ENCODE measurements at regions not wholly inside any gene's neighbourhood (a gene's known extent, or its start where the extent isn't known, plus 50 kb on each side); places are given as distances from the start of the nearest gene placed in this dataset.
"Not testable (repeated sequence)": the region's sequence is repeated elsewhere in the genome, so short reads cannot be mapped to it uniquely, and the experiment has no call there.

DNA sequence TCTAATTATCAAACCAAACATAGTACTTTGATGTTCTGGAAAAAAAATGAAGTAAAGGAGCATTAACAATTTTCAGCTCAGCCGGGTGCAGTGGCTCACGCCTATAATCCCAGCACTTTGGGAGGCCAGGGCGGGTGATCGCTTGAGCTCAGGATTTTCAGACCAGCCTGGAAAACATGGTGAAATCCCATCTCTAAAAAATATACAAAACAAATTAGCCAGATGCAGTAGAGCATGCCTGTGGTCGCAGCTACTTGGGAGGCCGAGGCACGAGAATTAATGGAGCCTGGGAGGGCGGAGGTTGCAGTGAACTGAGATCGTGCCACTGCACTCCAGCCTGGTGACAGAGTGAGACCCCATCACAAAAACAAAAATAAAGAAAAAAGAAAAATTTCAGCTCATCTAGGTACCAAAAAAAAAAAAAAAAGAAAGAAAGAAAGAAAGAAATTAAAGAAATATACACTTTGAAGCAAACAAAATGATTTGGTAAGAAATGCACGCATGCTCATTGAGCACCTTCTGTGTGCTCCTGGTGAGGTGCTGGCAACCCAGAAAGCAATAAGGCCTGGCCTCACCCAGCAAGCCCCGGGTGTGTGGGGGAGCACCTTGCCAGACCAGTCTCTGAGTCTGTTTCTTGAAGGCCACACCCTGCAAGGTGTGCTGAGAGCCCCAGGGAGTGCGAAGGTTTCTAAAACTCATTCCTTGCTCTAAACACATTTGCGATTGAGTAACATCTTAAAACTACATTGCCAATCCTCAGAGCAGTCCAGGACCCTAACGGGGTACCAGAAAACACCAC lies 133.5 kb downstream of the TFCP2L1 start:
- DNase-seq, result no peak

DNA sequence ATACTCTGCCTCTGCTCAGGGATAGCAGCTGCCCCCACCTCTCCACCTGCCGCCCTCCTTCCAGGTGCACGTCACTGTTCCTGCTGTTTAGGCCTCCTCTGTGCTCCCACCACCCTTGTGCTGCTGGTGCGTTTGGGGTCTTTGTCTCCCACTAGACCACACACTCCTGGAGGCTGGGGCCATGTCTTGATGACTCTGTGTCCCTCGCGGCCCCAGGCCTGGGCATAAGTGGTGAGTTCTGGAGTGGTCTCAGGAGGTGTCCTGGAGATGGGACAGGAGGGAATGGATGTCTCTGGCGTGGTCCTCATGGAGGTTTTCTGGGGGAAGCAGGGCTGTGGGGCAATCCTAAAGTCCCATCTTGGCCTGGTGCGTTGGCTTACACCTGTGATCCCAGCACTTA lies 132.1 kb downstream of the TFCP2L1 start:
- DNase-seq, result no peak

DNA sequence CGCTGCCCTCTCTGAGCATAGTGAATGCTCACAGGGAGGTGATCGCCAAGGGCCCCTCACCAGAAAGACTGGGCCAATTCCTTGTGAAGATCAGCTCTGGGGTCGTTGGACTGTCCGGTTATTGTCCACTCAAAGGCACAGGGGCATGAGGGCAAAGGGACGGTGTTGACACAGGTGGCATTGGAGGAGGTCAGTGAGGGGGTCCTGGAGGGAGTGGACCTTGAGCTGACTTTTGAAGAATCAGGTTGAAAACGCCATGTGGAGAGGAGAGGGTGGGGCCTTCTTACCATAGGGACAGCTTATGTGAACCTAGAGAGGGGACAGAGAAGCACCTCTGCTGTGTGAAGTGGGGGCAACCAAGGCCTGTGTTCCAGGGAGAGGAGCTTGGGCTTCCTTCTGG lies 131.5 kb downstream of the TFCP2L1 start:
- no peak for DNase-seq

DNA sequence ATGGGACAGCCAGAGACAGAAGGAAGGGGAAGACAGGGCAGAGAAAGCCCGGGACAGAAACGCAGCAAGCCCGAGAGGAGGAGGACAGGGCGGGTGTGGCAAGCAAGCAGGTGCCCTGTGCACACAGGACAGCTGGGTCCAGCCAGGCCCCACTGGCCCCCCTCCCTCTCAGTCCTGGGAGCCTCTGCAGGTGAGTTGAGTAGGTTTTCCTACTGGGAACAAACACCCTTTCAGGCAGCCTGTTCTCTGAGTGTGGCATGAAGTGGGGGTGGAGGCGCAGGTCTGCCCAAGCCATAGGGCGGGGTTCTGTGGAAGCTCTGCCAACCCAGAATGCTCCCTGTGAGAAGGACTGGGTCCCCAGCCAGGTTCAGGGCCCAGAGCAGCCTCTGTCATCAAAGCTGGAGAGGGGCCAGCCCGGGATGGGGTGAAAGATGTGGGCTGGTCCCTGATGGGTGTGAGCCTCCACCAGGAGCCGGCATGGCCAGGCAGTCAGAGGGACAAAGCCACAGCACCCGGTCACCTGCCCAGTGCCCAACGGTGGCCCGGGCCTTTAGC lies 129.4 kb downstream of the TFCP2L1 start:
- DNase-seq, result no peak

DNA sequence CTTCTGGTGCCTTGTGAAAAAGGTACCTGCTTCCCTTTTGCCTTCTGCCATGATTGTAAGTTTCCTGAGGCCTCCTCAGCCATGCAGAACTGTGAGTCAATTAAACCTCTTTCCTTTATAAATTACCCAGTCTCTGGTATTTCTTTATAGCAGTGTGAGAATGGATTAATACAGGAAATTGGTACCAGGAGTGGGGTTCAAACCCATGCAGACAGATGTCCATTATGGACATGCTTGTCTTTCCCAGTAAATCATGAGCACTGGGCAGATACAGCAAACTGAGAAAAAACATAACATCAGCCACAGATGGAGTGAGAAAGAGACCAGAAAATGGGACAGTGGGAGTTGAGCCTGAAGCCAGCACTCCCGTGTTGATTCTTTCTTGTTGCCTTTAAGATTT lies 127.5 kb downstream of the TFCP2L1 start:
- DNase-seq, result not testable (repeated sequence)

DNA sequence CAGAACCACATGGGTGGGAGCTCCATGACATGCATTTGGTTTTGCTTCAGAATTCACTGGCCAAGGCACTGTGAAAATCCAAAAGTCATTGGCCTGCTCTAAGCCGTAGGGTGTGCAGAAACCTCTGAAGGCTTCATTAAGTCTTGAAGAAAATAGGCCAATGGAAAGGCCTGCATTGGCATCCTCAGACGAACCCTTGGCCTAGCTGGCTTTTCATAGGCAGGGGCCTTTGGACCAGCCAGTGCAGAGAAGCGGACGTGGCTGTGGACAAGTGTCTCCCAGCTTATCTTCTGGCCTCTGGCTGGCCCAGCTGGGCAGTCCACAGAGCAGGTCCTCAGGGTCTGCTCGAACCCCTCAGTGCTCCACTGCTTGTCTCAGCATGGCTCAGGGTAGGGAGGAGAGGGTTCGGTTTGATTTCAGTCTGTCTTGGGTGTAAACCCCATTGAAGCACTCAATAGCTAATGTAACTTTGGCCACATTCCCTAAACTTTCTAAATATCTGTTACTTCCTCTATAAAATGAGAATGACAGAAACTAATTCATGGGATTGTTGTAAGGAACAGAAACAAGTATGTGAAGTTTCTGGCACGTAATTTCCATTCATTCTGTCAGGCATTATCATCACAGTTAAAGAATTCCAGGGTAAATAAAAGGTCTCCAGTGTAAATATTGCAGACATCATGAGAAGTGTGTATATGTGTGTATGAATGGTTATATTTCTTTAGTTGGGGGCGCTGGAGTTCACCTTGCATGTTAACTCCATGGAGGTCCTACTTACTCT lies 125.5 kb downstream of the TFCP2L1 start:
- no peak for DNase-seq

DNA sequence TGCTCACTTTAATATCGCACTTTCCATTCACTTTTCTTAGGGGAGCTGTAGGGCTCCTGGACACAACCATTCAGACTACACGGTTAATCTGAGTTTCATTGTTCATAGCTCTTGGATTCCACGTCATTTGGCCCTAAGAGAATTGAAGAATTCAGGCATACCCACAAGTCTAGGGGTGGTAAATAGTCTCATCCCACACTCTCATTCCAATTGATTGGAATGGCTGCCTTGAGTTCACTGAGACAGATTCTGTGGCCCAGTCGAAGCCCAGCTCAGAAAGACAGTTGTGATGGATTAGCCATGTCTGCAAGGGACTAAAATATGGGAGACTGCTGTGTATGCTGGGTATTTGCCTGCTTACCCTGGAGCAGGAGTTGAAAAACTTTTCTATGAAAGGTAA lies 124.6 kb downstream of the TFCP2L1 start:
- no peak for DNase-seq

DNA sequence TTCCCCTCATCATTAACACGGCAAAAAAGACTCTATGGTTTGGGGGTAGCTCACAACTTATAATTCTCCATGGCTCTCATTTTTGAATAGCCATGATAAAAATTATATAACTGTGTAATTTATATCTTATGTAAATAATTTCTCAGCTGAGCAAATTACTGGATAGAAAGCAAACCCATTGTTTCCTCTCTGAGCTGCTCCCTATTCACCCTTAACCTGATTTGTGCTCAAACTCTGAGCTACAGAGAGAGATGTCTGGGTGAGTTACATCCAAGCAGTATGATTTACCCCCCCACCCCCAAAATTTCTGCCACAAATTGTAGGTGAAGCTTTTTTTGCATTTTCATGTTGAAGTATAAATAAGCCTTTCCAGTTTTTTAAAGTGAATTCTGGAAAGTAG lies 123.7 kb downstream of the TFCP2L1 start:
- no peak for DNase-seq

DNA sequence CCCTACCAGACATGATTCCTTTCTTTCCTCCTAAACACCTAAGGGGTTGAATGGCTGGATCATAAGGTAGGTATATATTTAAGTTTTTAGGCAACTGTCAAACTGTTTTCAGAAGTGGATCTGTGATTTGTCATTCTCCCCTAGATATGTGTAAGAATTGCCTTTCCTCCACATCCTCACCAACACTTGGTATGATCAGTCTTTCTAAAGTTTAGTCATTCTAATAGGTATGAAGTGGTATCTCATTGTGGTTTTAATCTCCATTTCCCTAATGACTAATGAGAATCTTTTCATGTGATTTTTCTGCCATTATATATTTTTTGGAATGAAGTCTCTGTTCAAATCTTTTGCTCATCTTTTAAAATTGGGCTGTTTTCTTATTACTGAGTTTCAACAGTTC lies 122.1 kb downstream of the TFCP2L1 start:
- DNase-seq, result no peak

DNA sequence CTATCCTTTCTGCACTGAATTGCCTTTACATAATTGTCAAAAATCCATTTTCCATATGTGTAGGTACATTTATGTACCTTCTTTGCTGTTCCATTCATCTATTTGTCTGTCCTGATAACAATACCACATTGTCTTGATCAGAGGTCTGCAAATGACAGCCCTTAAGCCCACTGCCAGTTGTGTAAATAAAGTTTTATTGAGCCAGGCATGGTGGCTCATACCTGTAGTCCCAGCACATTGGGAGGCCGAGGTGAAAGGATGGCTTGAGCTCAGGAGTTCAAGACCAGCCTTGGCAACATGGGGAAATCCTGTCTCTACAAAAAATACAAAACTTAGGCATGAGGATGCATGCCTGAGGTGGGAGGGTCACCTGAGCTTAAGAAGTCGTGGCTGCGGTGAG lies 121.0 kb downstream of the TFCP2L1 start:
- no peak for DNase-seq

DNA sequence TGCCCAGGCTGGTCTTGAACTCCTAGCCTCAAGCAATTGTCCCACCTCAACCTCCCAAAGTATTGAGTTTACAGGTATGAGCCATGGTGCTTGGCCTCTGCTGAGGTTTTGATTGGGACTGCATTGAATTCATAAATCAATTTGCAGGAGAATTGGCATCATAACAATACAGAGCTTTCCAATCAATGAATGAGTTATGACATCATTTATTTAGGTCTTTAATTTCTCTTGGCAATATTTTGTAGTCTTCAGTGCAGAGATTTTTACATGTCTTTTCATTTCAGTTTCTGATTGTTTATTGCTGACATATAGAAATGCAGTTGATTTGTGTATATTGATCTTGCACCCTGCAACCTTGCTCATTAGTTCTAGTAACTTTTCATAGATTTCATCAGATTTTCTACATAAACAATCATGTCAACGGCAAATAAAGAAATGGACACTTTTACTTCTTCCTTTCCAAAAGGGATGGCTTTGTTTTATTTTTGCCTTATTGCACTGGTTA lies 119.9 kb downstream of the TFCP2L1 start:
- DNase-seq, result no peak

All from CD4-positive, alpha-beta T cell treated with Interleukin-4 for 1 hour (primary cell).